ENCODE measurements at regions not wholly inside any gene's neighbourhood (a gene's known extent, or its start where the extent isn't known, plus 50 kb on each side); places are given as distances from the start of the nearest gene placed in this dataset.

DNA sequence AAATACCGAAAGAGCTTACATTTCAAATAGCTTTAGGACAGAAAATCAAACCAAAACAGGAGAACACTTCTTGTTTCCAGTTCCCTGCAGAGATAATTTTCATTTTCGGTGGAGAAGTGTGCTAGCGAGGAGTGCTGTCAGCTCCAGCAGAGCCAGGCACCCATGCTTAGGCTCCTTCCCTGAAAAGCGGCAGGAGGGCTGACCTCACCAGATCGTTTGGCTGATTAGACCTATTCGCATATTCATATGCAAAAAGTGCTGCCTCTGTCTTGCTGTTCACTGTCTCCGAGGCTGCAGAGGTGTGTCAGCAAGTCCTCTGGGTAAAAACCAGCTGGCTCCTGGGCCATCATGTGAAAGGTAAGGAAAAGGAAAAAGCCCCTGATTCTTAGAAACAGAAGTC lies 225.8 kb upstream of the COPS8 start:
- no peak overlapping the region for H3K27ac ChIP-seq
- H3K9ac ChIP-seq (ENCODE audit: insufficient read length), result no peak overlapping the region
- H3K9me3 ChIP-seq (ENCODE audit: low read depth, low read length), result no peaks in the 10 kb centered on the region
- no peaks in the 10 kb centered on the region for H3K36me3 ChIP-seq (ENCODE audit: insufficient read depth, low read length)
- no peak overlapping the region for H3K4me3 ChIP-seq
- TF ChIP-seq FOXP2 (optimal IDR thresholded peaks at IDR 0.05; ENCODE audit: control extremely low read depth, extremely low read length, insufficient read depth) (no peak), POLR2AphosphoS5 (IDR thresholded peaks at IDR 0.05; ENCODE audit: borderline replicate concordance, low read depth, low read length) (no peak), EZH2 (IDR thresholded peaks at IDR 0.05) (no peak)
- no peak for DNase-seq (ENCODE audit: low read depth, low spot score)

GRCh38 chr2:236861196-236861875 lies 224.4 kb upstream of the COPS8 start:
- TF ChIP-seq FOXP2 (optimal IDR thresholded peaks at IDR 0.05; ENCODE audit: control extremely low read depth, extremely low read length, insufficient read depth) (no peak), POLR2AphosphoS5 (IDR thresholded peaks at IDR 0.05; ENCODE audit: borderline replicate concordance, low read depth, low read length) (no peak), EZH2 (IDR thresholded peaks at IDR 0.05) (no peak)
- H3K36me3 ChIP-seq (ENCODE audit: insufficient read depth, low read length), result no peaks in the 10 kb centered on the region
- no peak overlapping the region for H3K4me3 ChIP-seq
- DNase-seq (ENCODE audit: low read depth, low spot score), result no peak
- H3K27ac ChIP-seq, result no peak overlapping the region
- no peak overlapping the region for H3K9ac ChIP-seq (ENCODE audit: insufficient read length)
- no peaks in the 10 kb centered on the region for H3K9me3 ChIP-seq (ENCODE audit: low read depth, low read length)

DNA sequence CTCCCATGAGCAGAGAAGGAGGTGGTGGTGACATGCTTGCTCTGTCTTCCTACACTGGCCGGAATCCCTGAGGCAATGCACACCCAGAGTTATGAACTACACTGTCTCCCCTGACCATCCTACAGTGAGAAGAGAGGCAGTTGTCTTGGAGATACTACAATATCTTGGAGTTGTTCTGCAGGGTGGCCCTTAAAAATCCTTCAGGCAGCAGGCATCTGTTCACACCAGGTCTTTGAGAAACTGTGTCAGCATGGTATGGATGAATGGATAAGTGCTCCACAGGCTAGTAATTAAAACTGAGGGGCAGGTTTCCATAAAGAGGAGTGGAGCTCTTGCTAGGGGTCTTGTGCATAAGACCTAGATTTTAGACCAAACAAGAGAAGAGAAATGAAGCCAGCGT lies 223.7 kb upstream of the COPS8 start:
- no peak for DNase-seq (ENCODE audit: low read depth, low spot score)
- Histone ChIP-seq H3K4me3 (no peak overlapping the region), H3K9ac (ENCODE audit: insufficient read length) (no peak overlapping the region), H3K9me3 (ENCODE audit: low read depth, low read length) (no peaks in the 10 kb centered on the region), H3K27ac (no peak overlapping the region), H3K36me3 (ENCODE audit: insufficient read depth, low read length) (no peaks in the 10 kb centered on the region)
- TF ChIP-seq EZH2 (IDR thresholded peaks at IDR 0.05), result no peak
- TF ChIP-seq POLR2AphosphoS5 (IDR thresholded peaks at IDR 0.05; ENCODE audit: borderline replicate concordance, low read depth, low read length), result no peak
- no peak for TF ChIP-seq FOXP2 (optimal IDR thresholded peaks at IDR 0.05; ENCODE audit: control extremely low read depth, extremely low read length, insufficient read depth)

DNA sequence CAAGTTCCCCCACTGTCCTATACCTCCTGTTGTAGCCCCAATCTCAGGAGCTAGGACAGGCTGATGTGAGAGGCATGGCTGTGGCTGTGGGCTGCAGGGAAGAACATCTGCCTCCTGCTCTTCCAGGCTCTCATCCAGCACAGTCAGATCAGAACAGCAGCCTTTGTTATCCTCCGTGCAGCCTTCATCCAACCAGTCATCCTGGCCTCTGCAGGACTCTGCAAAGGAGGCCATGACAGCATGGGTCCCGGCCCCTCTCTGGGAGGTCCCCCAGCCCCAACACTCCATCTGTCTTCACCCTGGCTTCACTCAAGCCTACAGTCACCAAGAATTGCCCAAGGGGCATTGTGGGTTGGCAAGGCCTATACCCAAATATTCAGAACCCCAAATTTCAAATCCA lies 223.2 kb upstream of the COPS8 start:
- no peak for TF ChIP-seq FOXP2 (optimal IDR thresholded peaks at IDR 0.05; ENCODE audit: control extremely low read depth, extremely low read length, insufficient read depth)
- TF ChIP-seq EZH2 (IDR thresholded peaks at IDR 0.05), result no peak
- TF ChIP-seq POLR2AphosphoS5 (IDR thresholded peaks at IDR 0.05; ENCODE audit: borderline replicate concordance, low read depth, low read length), result no peak
- H3K9me3 ChIP-seq (ENCODE audit: low read depth, low read length), result no peaks in the 10 kb centered on the region
- H3K9ac ChIP-seq (ENCODE audit: insufficient read length), result no peak overlapping the region
- no peak overlapping the region for H3K4me3 ChIP-seq
- DNase-seq (ENCODE audit: low read depth, low spot score), result no peak
- no peaks in the 10 kb centered on the region for H3K36me3 ChIP-seq (ENCODE audit: insufficient read depth, low read length)
- no peak overlapping the region for H3K27ac ChIP-seq

DNA sequence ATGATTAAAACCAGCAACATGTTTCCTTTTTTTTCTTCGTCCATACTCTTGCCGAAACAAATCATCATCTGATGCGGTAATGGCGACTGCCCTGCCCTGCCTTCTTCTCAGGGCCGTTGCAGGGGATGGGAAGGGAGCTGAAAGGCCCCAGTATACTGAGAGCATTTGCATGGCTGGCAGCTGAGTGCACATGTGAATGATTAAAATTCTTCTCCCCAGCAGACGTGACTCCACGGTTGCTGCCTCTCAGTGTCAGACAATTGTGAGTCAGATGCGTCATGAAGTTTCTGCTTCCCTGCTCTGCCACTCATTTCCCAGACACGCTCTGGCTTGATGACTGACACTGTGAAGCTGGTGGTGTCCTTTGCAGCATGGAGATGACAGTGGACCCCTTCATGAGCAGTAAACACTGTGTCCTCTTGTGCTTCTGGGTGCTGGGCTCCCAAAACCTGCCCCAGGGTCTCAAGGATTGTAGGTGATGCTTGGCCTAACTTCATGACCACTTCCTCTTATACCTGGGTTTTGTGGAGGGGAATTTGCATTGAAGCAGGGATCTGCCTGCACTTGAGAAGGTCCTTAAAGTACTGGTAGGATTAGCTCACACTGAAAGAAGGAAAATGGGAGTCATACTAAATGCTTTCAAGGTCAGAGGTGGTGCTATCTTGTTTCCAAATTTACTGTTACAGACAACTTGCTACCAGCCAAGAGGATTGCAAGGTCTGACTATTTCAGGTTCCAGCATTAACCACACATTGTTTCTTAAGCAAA lies 222.5 kb upstream of the COPS8 start:
- H3K9me3 ChIP-seq (ENCODE audit: low read depth, low read length), result no peaks in the 10 kb centered on the region
- TF ChIP-seq POLR2AphosphoS5 (IDR thresholded peaks at IDR 0.05; ENCODE audit: borderline replicate concordance, low read depth, low read length), result no peak
- TF ChIP-seq EZH2 (IDR thresholded peaks at IDR 0.05), result no peak
- no peak for TF ChIP-seq FOXP2 (optimal IDR thresholded peaks at IDR 0.05; ENCODE audit: control extremely low read depth, extremely low read length, insufficient read depth)
- no peak overlapping the region for H3K27ac ChIP-seq
- H3K9ac ChIP-seq (ENCODE audit: insufficient read length), result no peak overlapping the region
- no peak for DNase-seq (ENCODE audit: low read depth, low spot score)
- H3K36me3 ChIP-seq (ENCODE audit: insufficient read depth, low read length), result no peaks in the 10 kb centered on the region
- H3K4me3 ChIP-seq, result no peak overlapping the region

- no peaks in the 10 kb centered on the region for H3K9me3 ChIP-seq (ENCODE audit: low read depth, low read length)
- no peak overlapping the region for H3K27ac ChIP-seq
- H3K4me3 ChIP-seq, result no peak overlapping the region
- no peak overlapping the region for H3K9ac ChIP-seq (ENCODE audit: insufficient read length)
- no peak for DNase-seq (ENCODE audit: low read depth, low spot score)
- TF ChIP-seq EZH2 (IDR thresholded peaks at IDR 0.05) (no peak), FOXP2 (optimal IDR thresholded peaks at IDR 0.05; ENCODE audit: control extremely low read depth, extremely low read length, insufficient read depth) (no peak), POLR2AphosphoS5 (IDR thresholded peaks at IDR 0.05; ENCODE audit: borderline replicate concordance, low read depth, low read length) (no peak)
- no peaks in the 10 kb centered on the region for H3K36me3 ChIP-seq (ENCODE audit: insufficient read depth, low read length)
Measured at GRCh38 chr2:236863729-236864126, 222.0 kb upstream of the COPS8 start.

DNA sequence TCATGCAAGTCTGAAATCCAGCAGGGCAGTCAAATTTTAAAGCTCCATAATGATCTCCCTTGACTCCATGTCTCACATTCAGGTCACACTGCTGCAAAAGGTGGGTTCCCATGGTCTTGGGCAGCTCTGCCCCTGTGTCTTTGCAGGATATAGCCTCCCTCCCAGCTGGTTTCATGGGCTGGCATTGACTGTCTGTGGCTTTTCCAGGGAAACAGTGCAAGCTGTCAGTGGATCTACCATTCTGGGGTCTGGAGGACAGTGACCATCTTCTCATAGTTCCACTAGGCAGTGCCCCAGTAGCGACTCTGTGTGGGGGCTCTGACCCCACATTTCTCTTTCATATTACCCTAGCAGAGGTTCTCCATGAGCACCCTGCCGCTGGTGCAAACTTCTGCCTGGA lies 220.6 kb upstream of the COPS8 start:
- DNase-seq (ENCODE audit: low read depth, low spot score), result no peak
- Histone ChIP-seq H3K9ac (ENCODE audit: insufficient read length) (no peak overlapping the region), H3K36me3 (ENCODE audit: insufficient read depth, low read length) (no peaks in the 10 kb centered on the region), H3K9me3 (ENCODE audit: low read depth, low read length) (no peaks in the 10 kb centered on the region), H3K4me3 (no peak overlapping the region), H3K27ac (no peak overlapping the region)
- no peak for TF ChIP-seq EZH2 (IDR thresholded peaks at IDR 0.05)
- no peak for TF ChIP-seq POLR2AphosphoS5 (IDR thresholded peaks at IDR 0.05; ENCODE audit: borderline replicate concordance, low read depth, low read length)
- no peak for TF ChIP-seq FOXP2 (optimal IDR thresholded peaks at IDR 0.05; ENCODE audit: control extremely low read depth, extremely low read length, insufficient read depth)

- no peak overlapping the region for H3K9ac ChIP-seq (ENCODE audit: insufficient read length)
- no peak for DNase-seq (ENCODE audit: low read depth, low spot score)
- TF ChIP-seq FOXP2 (optimal IDR thresholded peaks at IDR 0.05; ENCODE audit: control extremely low read depth, extremely low read length, insufficient read depth), result no peak
- no peak for TF ChIP-seq POLR2AphosphoS5 (IDR thresholded peaks at IDR 0.05; ENCODE audit: borderline replicate concordance, low read depth, low read length)
- TF ChIP-seq EZH2 (IDR thresholded peaks at IDR 0.05), result no peak
- H3K9me3 ChIP-seq (ENCODE audit: low read depth, low read length), result no peaks in the 10 kb centered on the region
- H3K27ac ChIP-seq, result no peak overlapping the region
- H3K36me3 ChIP-seq (ENCODE audit: insufficient read depth, low read length), result no peaks in the 10 kb centered on the region
- no peak overlapping the region for H3K4me3 ChIP-seq
Measured at GRCh38 chr2:236866542-236867340, 218.9 kb upstream of the COPS8 start.
